ENCODE measurements at regions not wholly inside any gene's neighbourhood (a gene's known extent, or its start where the extent isn't known, plus 50 kb on each side); places are given as distances from the start of the nearest gene placed in this dataset.

- no peak for TF ChIP-seq CTCF (conservative IDR thresholded peaks at IDR 0.05; ENCODE audit: low read depth)
- no peak overlapping the region for H3K27ac ChIP-seq
- ChIA-PET CTCF (interaction anchor here (0.6 kb wide), 1 partner anchor 218 kb away, joined by 3 read pairs; no protein-coding TSS in a partner anchor), POLR2A (ENCODE audit: low non-redundant PET) (no interaction called here)
- DNase-seq (ENCODE audit: low spot score), result no peak
Measured at GRCh38 chr13:34546344-34547250, 395.5 kb upstream of the NBEA start.

- ChIA-PET CTCF (no interaction called here), POLR2A (ENCODE audit: low non-redundant PET) (no interaction called here)
- H3K27ac ChIP-seq, result no peak overlapping the region
- DNase-seq (ENCODE audit: low spot score), result no peak
- TF ChIP-seq CTCF (conservative IDR thresholded peaks at IDR 0.05; ENCODE audit: low read depth), result no peak
Measured at GRCh38 chr13:34547929-34548328, 394.1 kb upstream of the NBEA start.

GRCh38 chr13:34553376-34553775, 388.7 kb upstream of the NBEA start:
- DNase-seq (ENCODE audit: low spot score), result no peak
- no peak overlapping the region for H3K27ac ChIP-seq
- no peak for TF ChIP-seq CTCF (conservative IDR thresholded peaks at IDR 0.05; ENCODE audit: low read depth)
- ChIA-PET POLR2A (ENCODE audit: low non-redundant PET) (no interaction called here), CTCF (no interaction called here)

GRCh38 chr13:34555988-34556387, 386.1 kb upstream of the NBEA start:
- no peak for TF ChIP-seq CTCF (conservative IDR thresholded peaks at IDR 0.05; ENCODE audit: low read depth)
- ChIA-PET CTCF (no interaction called here), POLR2A (ENCODE audit: low non-redundant PET) (no interaction called here)
- no peak overlapping the region for H3K27ac ChIP-seq
- no peak for DNase-seq (ENCODE audit: low spot score)

GRCh38 chr13:34561033-34561432, 381.0 kb upstream of the NBEA start:
- TF ChIP-seq CTCF (conservative IDR thresholded peaks at IDR 0.05; ENCODE audit: low read depth), result no peak
- ChIA-PET CTCF (no interaction called here), POLR2A (ENCODE audit: low non-redundant PET) (no interaction called here)
- H3K27ac ChIP-seq, result no peak overlapping the region
- no peak for DNase-seq (ENCODE audit: low spot score)

- H3K27ac ChIP-seq, result no peak overlapping the region
- POLR2A ChIA-PET (ENCODE audit: low non-redundant PET), result no interaction called here
- TF ChIP-seq CTCF (conservative IDR thresholded peaks at IDR 0.05; ENCODE audit: low read depth), result no peak
- no peak for DNase-seq (ENCODE audit: low spot score)
- CTCF ChIA-PET, result interaction anchor here (0.8 kb wide), 1 partner anchor 396 kb away, joined by 4 read pairs; no protein-coding TSS in a partner anchor
Measured at GRCh38 chr13:34567597-34567996, 374.5 kb upstream of the NBEA start.

Measured in RWPE1 (cell line).